SK-N-MC (cell line): ENCODE measurements at regions not wholly inside any gene's neighbourhood (a gene's known extent, or its start where the extent isn't known, plus 50 kb on each side); places are given as distances from the start of the nearest gene placed in this dataset.
A peak's percentile ranks its signal among the peaks of the same experiment; 100 is the strongest.

ENCODE experiments used
- DNase-seq: peaks from one replicate; pipeline ENCODE4 v3.0.0-alpha.2; 2011; ENCODE audit warnings: low read depth, low spot score
- H3K27ac ChIP-seq: fragments of 200-600 bp; sonication (generic); 2 replicates; pipeline ENCODE4 v1.5.1; 2016; ENCODE audit warnings: mixed run types
- H3K36me3 ChIP-seq: fragments of 200-600 bp; sonication (generic); 2 replicates; pipeline ENCODE4 v1.6.1; 2017; ENCODE audit warnings: antibody characterized with exemption, low read length, mixed read lengths; ENCODE audit not compliant: insufficient read depth
- H3K4me3 ChIP-seq: fragments of 200-600 bp; sonication (generic); 2 replicates; pipeline ENCODE4 v1.5.1; 2016
- H3K9ac ChIP-seq: fragments of 200-600 bp; sonication (generic); 2 replicates; pipeline ENCODE4 v1.8.0; 2017; ENCODE audit warnings: mixed run types, mixed read lengths; ENCODE audit not compliant: insufficient read length
- H3K9me3 ChIP-seq: fragments of 200-600 bp; sonication (generic); 2 replicates; pipeline ENCODE4 v1.6.1; 2017; ENCODE audit warnings: low read depth, mild to moderate bottlenecking, antibody characterized with exemption, low read length, moderate library complexity, mixed read lengths
- EZH2 ChIP-seq: fragments of 200-600 bp; sonication (generic); IDR thresholded peaks from one replicate; pipeline ENCODE4 v1.6.1; 2017; ENCODE audit warnings: antibody characterized with exemption
- FOXP2 ChIP-seq: optimal IDR thresholded peaks from 2 replicates; pipeline ENCODE3; 2011; ENCODE audit warnings: mild to moderate bottlenecking, moderate library complexity; ENCODE audit not compliant: insufficient read depth; ENCODE audit errors: extremely low read length, control extremely low read depth
- POLR2AphosphoS5 ChIP-seq: IDR thresholded peaks from 2 replicates; pipeline ENCODE4 v1.6.1; 2012; ENCODE audit warnings: mild to moderate bottlenecking, low read depth, low read length, borderline replicate concordance

- Histone ChIP-seq H3K4me3 (no peak overlapping the region), H3K27ac (no peak overlapping the region), H3K9me3 (no peaks in the 10 kb centered on the region), H3K36me3 (no peaks in the 10 kb centered on the region), H3K9ac (no peak overlapping the region)
- TF ChIP-seq FOXP2 (no peak), EZH2 (no peak)
- no peak for DNase-seq
Observed at GRCh38 chr1:38305666-38306065, 259.1 kb upstream of the POU3F1 start.

GRCh38 chr1:38303843-38304242 lies 257.2 kb upstream of the POU3F1 start:
- H3K9ac ChIP-seq: no peak overlapping the region
- H3K9me3 ChIP-seq: no peaks in the 10 kb centered on the region
- no peak for DNase-seq
- H3K36me3 ChIP-seq: no peaks in the 10 kb centered on the region
- H3K27ac ChIP-seq: no peak overlapping the region
- H3K4me3 ChIP-seq: no peak overlapping the region
- TF ChIP-seq POLR2AphosphoS5: no peak
- TF ChIP-seq EZH2: no peak
- no peak for TF ChIP-seq FOXP2

GRCh38 chr1:38301040-38301439 lies 254.4 kb upstream of the POU3F1 start:
- H3K9me3 ChIP-seq: no peaks in the 10 kb centered on the region
- no peak overlapping the region for H3K9ac ChIP-seq
- TF ChIP-seq EZH2: no peak
- TF ChIP-seq FOXP2: no peak
- no peak for TF ChIP-seq POLR2AphosphoS5
- H3K4me3 ChIP-seq: no peak overlapping the region
- no peak for DNase-seq
- H3K27ac ChIP-seq: no peak overlapping the region
- no peaks in the 10 kb centered on the region for H3K36me3 ChIP-seq

- Histone ChIP-seq H3K9me3 (no peaks in the 10 kb centered on the region), H3K36me3 (no peaks in the 10 kb centered on the region), H3K4me3 (no peak overlapping the region), H3K9ac (no peak overlapping the region), H3K27ac (no peak overlapping the region)
- DNase-seq: no peak
- TF ChIP-seq EZH2 (no peak), POLR2AphosphoS5 (no peak), FOXP2 (no peak)
Observed at GRCh38 chr1:38300616-38301015, 254.0 kb upstream of the POU3F1 start.

- Histone ChIP-seq H3K9ac (no peak overlapping the region), H3K4me3 (0 out of 2 replicates have a peak overlapping the region, but pooled peaks have one; percentile 11), H3K36me3 (no peaks in the 10 kb centered on the region), H3K27ac (no peak overlapping the region), H3K9me3 (no peaks in the 10 kb centered on the region)
- TF ChIP-seq POLR2AphosphoS5 (no peak), FOXP2 (no peak), EZH2 (no peak)
- DNase-seq: peak; percentile 48
Observed at GRCh38 chr1:38297842-38298241, 251.2 kb upstream of the POU3F1 start.

- no peak for DNase-seq
- Histone ChIP-seq H3K36me3 (no peaks in the 10 kb centered on the region), H3K9me3 (no peaks in the 10 kb centered on the region), H3K4me3 (no peak overlapping the region), H3K27ac (no peak overlapping the region), H3K9ac (no peak overlapping the region)
- TF ChIP-seq EZH2: no peak
- no peak for TF ChIP-seq FOXP2
- TF ChIP-seq POLR2AphosphoS5: no peak
Observed at GRCh38 chr1:38297246-38297645, 250.7 kb upstream of the POU3F1 start.

- no peak overlapping the region for H3K27ac ChIP-seq
- H3K9ac ChIP-seq: no peak overlapping the region
- TF ChIP-seq POLR2AphosphoS5 (no peak), EZH2 (no peak), FOXP2 (no peak)
- no peaks in the 10 kb centered on the region for H3K9me3 ChIP-seq
- H3K4me3 ChIP-seq: no peak overlapping the region
- H3K36me3 ChIP-seq: no peaks in the 10 kb centered on the region
- no peak for DNase-seq
Observed at GRCh38 chr1:38296047-38296446, 249.5 kb upstream of the POU3F1 start.

GRCh38 chr1:38293567-38293966 lies 247.0 kb upstream of the POU3F1 start:
- no peaks in the 10 kb centered on the region for H3K9me3 ChIP-seq
- H3K4me3 ChIP-seq: no peak overlapping the region
- H3K9ac ChIP-seq: no peak overlapping the region
- no peak for DNase-seq
- H3K36me3 ChIP-seq: no peaks in the 10 kb centered on the region
- no peak for TF ChIP-seq EZH2
- TF ChIP-seq POLR2AphosphoS5: no peak
- no peak for TF ChIP-seq FOXP2
- H3K27ac ChIP-seq: no peak overlapping the region

GRCh38 chr1:38292969-38293368 lies 246.4 kb upstream of the POU3F1 start:
- no peak for TF ChIP-seq POLR2AphosphoS5
- no peak for DNase-seq
- Histone ChIP-seq H3K9me3 (no peaks in the 10 kb centered on the region), H3K27ac (no peak overlapping the region), H3K9ac (no peak overlapping the region), H3K4me3 (no peak overlapping the region), H3K36me3 (no peaks in the 10 kb centered on the region)
